ENCODE measurements at regions not wholly inside any gene's neighbourhood (a gene's known extent, or its start where the extent isn't known, plus 50 kb on each side); places are given as distances from the start of the nearest gene placed in this dataset.

DNA sequence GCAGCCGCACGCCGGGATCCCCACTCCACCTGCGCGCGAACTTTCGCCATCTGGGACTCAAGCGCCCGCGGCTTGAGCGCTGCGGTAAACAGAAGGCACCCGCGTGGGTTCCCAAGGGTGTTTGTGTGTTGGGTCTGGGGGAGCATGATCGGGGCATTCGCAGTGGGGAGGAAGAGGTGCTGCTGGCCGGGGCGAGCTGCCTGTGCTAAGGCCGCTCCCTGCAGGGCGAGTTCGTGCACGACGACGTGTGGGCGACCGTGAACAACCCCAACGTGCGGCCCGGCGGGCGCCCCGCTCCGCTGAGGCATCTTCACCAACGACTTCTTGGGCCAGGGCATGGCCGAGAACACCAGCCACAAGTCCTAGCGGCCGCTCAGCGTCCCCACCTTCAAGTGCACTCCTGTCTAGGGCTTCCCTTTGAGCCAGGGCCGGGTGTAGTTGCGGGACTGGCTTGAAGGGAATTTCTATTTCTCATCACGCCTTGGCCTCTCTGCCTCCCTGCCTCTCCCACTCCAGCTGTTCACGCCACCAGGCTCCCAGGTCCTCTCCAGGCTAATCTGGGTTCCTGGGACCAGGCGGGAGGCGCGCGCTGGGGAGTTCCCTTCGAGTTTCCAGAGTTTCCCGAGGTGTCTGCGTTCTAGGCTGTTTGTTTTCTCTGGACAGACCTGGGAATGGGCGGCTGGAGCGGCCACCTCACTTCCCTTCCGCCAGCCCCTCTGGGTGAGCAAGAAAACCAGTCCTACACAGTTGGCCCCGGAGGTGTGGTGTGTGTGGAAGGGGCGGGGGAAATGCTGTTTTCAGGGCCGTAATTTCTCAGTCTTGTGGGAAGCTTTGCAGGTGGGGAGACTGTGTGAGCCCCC is 417.8 kb upstream of the TMTC1 start:
- H3K9me3 ChIP-seq (ENCODE audit: insufficient read depth, low read depth, low read length) = no peaks in the 10 kb centered on the region
- peak overlapping the region; percentile 79 for H3K4me2 ChIP-seq (ENCODE audit: low read length)
- DNase-seq (ENCODE audit: low read depth) = no peak
- H3K36me3 ChIP-seq (ENCODE audit: insufficient read depth, low read length) = no peaks in the 10 kb centered on the region
- no peak overlapping the region for H3K27ac Mint-ChIP-seq (ENCODE audit: unreplicated experiment)
- no peak overlapping the region for H3K9ac ChIP-seq (ENCODE audit: low read length)
- H3K4me3 ChIP-seq (ENCODE audit: insufficient read depth, low read depth, low read length) = peak overlapping the region; percentile 45
- peaks cover 9% of the 10 kb centered on the region for H3K4me1 ChIP-seq (ENCODE audit: insufficient read depth, low read length)
- no peaks in the 10 kb centered on the region for H3K36me3 Mint-ChIP-seq (ENCODE audit: low read depth, unreplicated experiment)
- H3K79me2 ChIP-seq (ENCODE audit: insufficient read depth, low read length) = no peaks in the 10 kb centered on the region
- no peak overlapping the region for H3K4me3 Mint-ChIP-seq (ENCODE audit: unreplicated experiment)
- peaks cover 36% of the 10 kb centered on the region for H3K27me3 Mint-ChIP-seq (ENCODE audit: low read depth, unreplicated experiment)
- FAIRE-seq = no peak
- peak overlapping the region; percentile 62 for H2AFZ ChIP-seq (ENCODE audit: low read depth, low read length)
- TF ChIP-seq, protein P1, sequence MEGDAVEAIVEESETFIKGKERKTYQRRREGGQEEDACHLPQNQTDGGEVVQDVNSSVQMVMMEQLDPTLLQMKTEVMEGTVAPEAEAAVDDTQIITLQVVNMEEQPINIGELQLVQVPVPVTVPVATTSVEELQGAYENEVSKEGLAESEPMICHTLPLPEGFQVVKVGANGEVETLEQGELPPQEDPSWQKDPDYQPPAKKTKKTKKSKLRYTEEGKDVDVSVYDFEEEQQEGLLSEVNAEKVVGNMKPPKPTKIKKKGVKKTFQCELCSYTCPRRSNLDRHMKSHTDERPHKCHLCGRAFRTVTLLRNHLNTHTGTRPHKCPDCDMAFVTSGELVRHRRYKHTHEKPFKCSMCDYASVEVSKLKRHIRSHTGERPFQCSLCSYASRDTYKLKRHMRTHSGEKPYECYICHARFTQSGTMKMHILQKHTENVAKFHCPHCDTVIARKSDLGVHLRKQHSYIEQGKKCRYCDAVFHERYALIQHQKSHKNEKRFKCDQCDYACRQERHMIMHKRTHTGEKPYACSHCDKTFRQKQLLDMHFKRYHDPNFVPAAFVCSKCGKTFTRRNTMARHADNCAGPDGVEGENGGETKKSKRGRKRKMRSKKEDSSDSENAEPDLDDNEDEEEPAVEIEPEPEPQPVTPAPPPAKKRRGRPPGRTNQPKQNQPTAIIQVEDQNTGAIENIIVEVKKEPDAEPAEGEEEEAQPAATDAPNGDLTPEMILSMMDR (IDR thresholded peaks at IDR 0.05; ENCODE audit: insufficient read depth, low read depth, low read length) = no peak
- TF ChIP-seq EZH2 (IDR thresholded peaks at IDR 0.05; ENCODE audit: insufficient read depth, low read length) = peak; percentile 46
- no peak overlapping the region for H3K27ac ChIP-seq (ENCODE audit: low read depth, low read length)
- peaks cover 12% of the 10 kb centered on the region for H3K4me1 Mint-ChIP-seq (ENCODE audit: low read depth, unreplicated experiment)
- no peaks in the 10 kb centered on the region for H4K20me1 ChIP-seq (ENCODE audit: insufficient read depth, low read length)
- peaks cover 18% of the 10 kb centered on the region for H3K27me3 ChIP-seq (ENCODE audit: insufficient read depth, low read length)
- peaks cover 2% of the 10 kb centered on the region for H3K9me3 Mint-ChIP-seq (ENCODE audit: unreplicated experiment)

GRCh38 chr12:30200864-30201263 is 417.1 kb upstream of the TMTC1 start:
- no peak overlapping the region for H3K4me3 Mint-ChIP-seq (ENCODE audit: unreplicated experiment)

More at GRCh38 chr12:30200864-30201263, 417.1 kb upstream of the TMTC1 start:
- Histone ChIP-seq H3K4me1 (ENCODE audit: insufficient read depth, low read length) (peaks cover 9% of the 10 kb centered on the region), H3K27ac (ENCODE audit: low read depth, low read length) (no peak overlapping the region), H3K4me2 (ENCODE audit: low read length) (peak overlapping the region; percentile 79), H2AFZ (ENCODE audit: low read depth, low read length) (no peak overlapping the region), H4K20me1 (ENCODE audit: insufficient read depth, low read length) (no peaks in the 10 kb centered on the region), H3K79me2 (ENCODE audit: insufficient read depth, low read length) (no peaks in the 10 kb centered on the region), H3K27me3 (ENCODE audit: insufficient read depth, low read length) (peaks cover 18% of the 10 kb centered on the region), H3K9me3 (ENCODE audit: insufficient read depth, low read depth, low read length) (no peaks in the 10 kb centered on the region), H3K4me3 (ENCODE audit: insufficient read depth, low read depth, low read length) (peak overlapping the region; percentile 45), H3K9ac (ENCODE audit: low read length) (no peak overlapping the region), H3K36me3 (ENCODE audit: insufficient read depth, low read length) (no peaks in the 10 kb centered on the region)
- DNase-seq (ENCODE audit: low read depth) (no peak), FAIRE-seq (no peak)
- no peak for TF ChIP-seq EZH2 (IDR thresholded peaks at IDR 0.05; ENCODE audit: insufficient read depth, low read length)
- TF ChIP-seq, protein P1 (IDR thresholded peaks at IDR 0.05; ENCODE audit: insufficient read depth, low read depth, low read length) = no peak
- H3K9me3 Mint-ChIP-seq (ENCODE audit: unreplicated experiment) = peaks cover 2% of the 10 kb centered on the region
- peaks cover 12% of the 10 kb centered on the region for H3K4me1 Mint-ChIP-seq (ENCODE audit: low read depth, unreplicated experiment)
- peaks cover 32% of the 10 kb centered on the region for H3K27me3 Mint-ChIP-seq (ENCODE audit: low read depth, unreplicated experiment)
- H3K36me3 Mint-ChIP-seq (ENCODE audit: low read depth, unreplicated experiment) = no peaks in the 10 kb centered on the region
- no peak overlapping the region for H3K27ac Mint-ChIP-seq (ENCODE audit: unreplicated experiment)
